SJSA1 (cell line): ENCODE measurements at regions not wholly inside any gene's neighbourhood (a gene's known extent, or its start where the extent isn't known, plus 50 kb on each side); places are given as distances from the start of the nearest gene placed in this dataset.

Experiments
- DNase-seq, 2 experiments: peaks; one replicate each; pipeline ENCODE4 v3.0.0-alpha.2; 2015 to 2020; ENCODE audit warnings: low spot score in 2 of 2, low read depth in 1 of 2
- H3K27ac ChIP-seq: fragments of 250-450 bp; sonication (Bioruptor Pico); 2 replicates; pipeline ENCODE4 v1.5.1; 2020; ENCODE audit warnings: mild to moderate bottlenecking, moderate library complexity
- H3K27me3 ChIP-seq: fragments of 250-450 bp; sonication (Bioruptor Pico); replicated peaks from 2 replicates; pipeline ENCODE4 v1.5.1; 2020; ENCODE audit warnings: mild to moderate bottlenecking, moderate library complexity
- H3K36me3 ChIP-seq: fragments of 250-450 bp; sonication (Bioruptor Pico); 2 replicates; pipeline ENCODE4 v1.5.1; 2020; ENCODE audit warnings: mild to moderate bottlenecking
- H3K4me1 ChIP-seq: fragments of 250-450 bp; sonication (Bioruptor Pico); replicated peaks from 2 replicates; pipeline ENCODE4 v1.6.1; 2021; ENCODE audit warnings: mild to moderate bottlenecking
- H3K4me3 ChIP-seq: fragments of 250-450 bp; sonication (Bioruptor Pico); 2 replicates; pipeline ENCODE4 v1.5.1; 2020; ENCODE audit warnings: mild to moderate bottlenecking
- H3K9me3 ChIP-seq: fragments of 250-450 bp; sonication (Bioruptor Pico); replicated peaks from 2 replicates; pipeline ENCODE4 v1.5.1; 2020; ENCODE audit warnings: mild to moderate bottlenecking

- no peaks in the 10 kb centered on the region for H3K36me3 ChIP-seq
- no peaks in the 10 kb centered on the region for H3K27me3 ChIP-seq
- DNase-seq: peak in 1 of 2 experiments; percentile 23
- no peak overlapping the region for H3K27ac ChIP-seq
- no peak overlapping the region for H3K4me3 ChIP-seq
- no peaks in the 10 kb centered on the region for H3K9me3 ChIP-seq
- H3K4me1 ChIP-seq: 0 out of 2 replicates have a peak, but pooled peaks cover 4% of the 10 kb centered on the region
Observed at GRCh38 chr15:98025237-98025636, 64.7 kb downstream of the ARRDC4 start.

- no peaks in the 10 kb centered on the region for H3K27me3 ChIP-seq
- H3K4me3 ChIP-seq: no peak overlapping the region
- H3K36me3 ChIP-seq: no peaks in the 10 kb centered on the region
- H3K4me1 ChIP-seq: no peaks in the 10 kb centered on the region
- H3K9me3 ChIP-seq: no peaks in the 10 kb centered on the region
- no peak overlapping the region for H3K27ac ChIP-seq
- no peak for DNase-seq
Observed at GRCh38 chr15:98034731-98035130, 74.2 kb downstream of the ARRDC4 start.

DNA sequence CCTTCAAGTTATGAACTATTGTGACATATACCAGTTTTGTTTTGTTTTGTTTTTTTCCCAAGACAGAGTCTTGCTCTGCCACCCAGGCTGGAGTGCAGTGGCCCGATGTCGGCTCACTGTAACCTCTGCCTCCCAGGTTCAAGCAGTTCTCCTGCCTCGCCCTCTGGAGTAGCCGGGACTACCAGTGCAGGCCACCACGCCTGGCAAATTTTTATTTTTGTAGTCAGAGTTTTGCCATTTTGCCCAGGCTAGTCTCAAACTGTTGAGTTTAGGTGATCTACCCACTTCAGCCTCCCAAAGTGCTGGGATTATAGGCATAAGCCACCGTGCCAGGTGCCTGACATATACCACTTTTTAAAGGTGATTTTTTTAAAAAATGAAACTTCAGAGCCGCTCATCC, 74.6 kb downstream of the ARRDC4 start:
- H3K9me3 ChIP-seq: no peaks in the 10 kb centered on the region
- no peaks in the 10 kb centered on the region for H3K36me3 ChIP-seq
- H3K4me3 ChIP-seq: no peak overlapping the region
- H3K27ac ChIP-seq: no peak overlapping the region
- no peak for DNase-seq
- H3K27me3 ChIP-seq: no peaks in the 10 kb centered on the region
- H3K4me1 ChIP-seq: no peaks in the 10 kb centered on the region

DNA sequence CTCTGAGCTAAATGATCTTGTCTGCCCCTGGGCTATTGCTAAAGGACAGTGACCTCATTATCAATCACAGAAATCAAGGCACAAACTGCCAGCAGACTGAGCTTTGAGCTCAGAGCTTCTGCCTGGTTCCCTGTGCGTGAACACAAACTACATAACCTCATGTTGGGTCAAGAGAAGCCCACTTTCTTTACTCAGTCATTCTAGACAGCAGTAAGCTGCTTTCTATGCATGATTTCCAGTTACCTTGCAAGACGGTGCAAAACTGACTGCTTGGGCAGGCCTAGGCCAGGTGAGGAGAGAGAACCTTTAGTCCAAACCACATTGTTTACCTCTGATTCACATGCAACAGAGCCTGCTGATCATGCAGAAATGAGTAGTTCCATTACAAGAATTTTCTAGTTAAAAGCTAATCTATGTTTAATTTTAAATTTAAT, 75.1 kb downstream of the ARRDC4 start:
- Histone ChIP-seq H3K36me3 (no peaks in the 10 kb centered on the region), H3K4me3 (no peak overlapping the region), H3K27me3 (no peaks in the 10 kb centered on the region), H3K9me3 (no peaks in the 10 kb centered on the region), H3K27ac (no peak overlapping the region), H3K4me1 (no peaks in the 10 kb centered on the region)
- DNase-seq: no peak

DNA sequence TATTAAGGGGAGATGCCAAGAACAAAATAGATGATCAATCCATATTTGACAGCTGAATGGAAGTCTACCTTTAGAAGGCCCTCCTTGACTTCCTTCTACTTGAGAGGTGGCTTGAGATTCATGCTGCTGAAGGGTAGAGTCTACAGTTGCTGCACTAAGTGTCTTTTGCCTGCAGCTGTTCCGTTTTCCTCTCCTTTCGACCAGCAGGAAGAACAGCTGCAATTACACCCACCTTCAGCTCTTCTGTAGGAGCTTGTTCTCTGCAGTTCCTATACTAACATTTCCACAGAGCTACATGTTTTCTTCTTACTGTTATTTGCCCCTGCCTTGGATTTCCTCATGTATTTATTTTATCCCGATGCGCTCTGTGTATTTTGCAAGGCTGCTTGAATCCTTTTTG, 79.1 kb downstream of the ARRDC4 start:
- Histone ChIP-seq H3K4me3 (no peak overlapping the region), H3K27me3 (no peaks in the 10 kb centered on the region), H3K9me3 (no peaks in the 10 kb centered on the region)

GRCh38 chr15:98040146-98040545, 79.6 kb downstream of the ARRDC4 start:
- Histone ChIP-seq H3K4me1 (no peaks in the 10 kb centered on the region), H3K36me3 (no peaks in the 10 kb centered on the region), H3K27me3 (no peaks in the 10 kb centered on the region), H3K9me3 (no peaks in the 10 kb centered on the region), H3K27ac (no peak overlapping the region), H3K4me3 (no peak overlapping the region)
- no peak for DNase-seq

More for the DNA sequence above, 79.1 kb downstream of the ARRDC4 start:
- no peaks in the 10 kb centered on the region for H3K4me1 ChIP-seq
- H3K36me3 ChIP-seq: no peaks in the 10 kb centered on the region
- DNase-seq: no peak
- H3K27ac ChIP-seq: no peak overlapping the region

- Histone ChIP-seq H3K4me1 (no peaks in the 10 kb centered on the region), H3K27me3 (no peaks in the 10 kb centered on the region), H3K27ac (no peak overlapping the region), H3K4me3 (no peak overlapping the region), H3K9me3 (no peaks in the 10 kb centered on the region), H3K36me3 (no peaks in the 10 kb centered on the region)
- DNase-seq: no peak
Observed at GRCh38 chr15:98043160-98044014, 82.9 kb downstream of the ARRDC4 start.

DNA sequence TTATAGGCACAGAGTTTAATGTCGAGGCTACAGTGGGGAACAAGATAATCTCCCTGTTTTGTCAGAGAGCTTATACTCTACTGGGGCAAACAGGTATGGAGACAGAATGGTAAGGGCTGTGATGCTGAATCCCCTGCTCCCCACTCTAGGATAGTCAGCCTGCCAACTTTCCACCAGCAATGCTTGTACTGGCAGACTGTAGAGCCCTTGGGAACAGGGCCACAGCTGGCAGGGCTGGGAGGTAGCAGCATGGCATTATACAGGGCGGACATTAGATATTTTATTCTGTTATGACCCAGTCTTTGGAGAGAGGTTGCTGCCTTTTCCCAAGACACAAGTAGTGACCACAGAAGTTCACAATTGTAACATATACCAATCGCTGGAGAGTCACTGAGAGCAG, 91.2 kb downstream of the ARRDC4 start:
- peaks cover 3% of the 10 kb centered on the region; the same call in 1 of the 2 replicates for H3K9me3 ChIP-seq
- H3K36me3 ChIP-seq: no peaks in the 10 kb centered on the region
- DNase-seq: no peak
- H3K4me3 ChIP-seq: no peak overlapping the region
- no peak overlapping the region for H3K27ac ChIP-seq
- no peaks in the 10 kb centered on the region for H3K27me3 ChIP-seq
- no peaks in the 10 kb centered on the region for H3K4me1 ChIP-seq

GRCh38 chr15:98057453-98057852, 97.0 kb downstream of the ARRDC4 start:
- Histone ChIP-seq H3K9me3 (no peaks in the 10 kb centered on the region; the same call in 1 of the 2 replicates), H3K4me1 (no peaks in the 10 kb centered on the region), H3K36me3 (no peaks in the 10 kb centered on the region), H3K27ac (no peak overlapping the region), H3K4me3 (no peak overlapping the region), H3K27me3 (no peaks in the 10 kb centered on the region)
- no peak for DNase-seq

DNA sequence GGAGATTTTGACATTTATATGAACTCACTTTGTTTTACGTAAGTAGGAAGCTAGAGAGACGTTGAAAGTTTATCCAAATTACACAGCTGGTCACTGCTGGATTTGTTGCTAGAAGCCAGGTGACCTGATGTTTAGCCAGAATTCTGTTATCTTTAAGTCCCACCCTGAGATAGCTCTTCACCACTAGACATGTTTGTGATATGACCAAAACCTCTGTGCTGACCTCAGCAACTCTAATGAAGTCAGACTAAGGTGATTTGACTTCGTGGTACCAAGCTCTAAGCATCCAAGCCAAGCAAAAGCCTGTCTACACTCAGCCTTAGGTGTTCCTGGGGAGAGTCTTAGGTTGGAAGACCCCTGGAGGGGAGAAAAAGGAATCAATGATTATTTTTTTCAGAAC, 102.4 kb downstream of the ARRDC4 start:
- Histone ChIP-seq H3K27ac (no peak overlapping the region), H3K4me3 (no peak overlapping the region), H3K27me3 (no peaks in the 10 kb centered on the region), H3K4me1 (peaks cover 20% of the 10 kb centered on the region), H3K36me3 (no peaks in the 10 kb centered on the region), H3K9me3 (no peaks in the 10 kb centered on the region; the same call in 1 of the 2 replicates)
- no peak for DNase-seq

GRCh38 chr15:98063315-98063714, 102.8 kb downstream of the ARRDC4 start:
- DNase-seq: no peak
- peaks cover 25% of the 10 kb centered on the region for H3K4me1 ChIP-seq
- H3K9me3 ChIP-seq: no peaks in the 10 kb centered on the region; the same call in 1 of the 2 replicates
- H3K36me3 ChIP-seq: no peaks in the 10 kb centered on the region
- no peak overlapping the region for H3K27ac ChIP-seq
- no peak overlapping the region for H3K4me3 ChIP-seq
- H3K27me3 ChIP-seq: no peaks in the 10 kb centered on the region

DNA sequence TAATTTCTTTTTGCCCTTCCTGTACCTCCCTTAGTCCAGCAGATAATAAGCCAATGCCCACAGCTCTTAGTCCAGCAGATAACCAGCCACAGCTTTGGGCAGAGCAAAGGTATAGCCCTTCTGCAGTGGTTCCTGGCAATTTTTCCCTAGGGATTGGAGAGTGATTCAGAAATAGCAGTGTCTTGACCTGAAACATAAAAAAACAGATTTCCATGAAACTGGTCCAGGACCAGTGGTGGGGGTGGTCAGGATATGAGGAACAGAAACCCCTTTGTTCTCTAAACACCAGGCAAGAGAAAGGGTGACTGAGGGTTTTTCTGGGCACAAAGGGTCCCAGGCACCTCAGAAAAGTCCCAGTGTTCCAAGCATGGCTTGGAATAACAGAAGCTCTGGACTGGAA, 103.4 kb downstream of the ARRDC4 start:
- no peak overlapping the region for H3K4me3 ChIP-seq
- H3K36me3 ChIP-seq: no peaks in the 10 kb centered on the region
- no peak for DNase-seq
- no peak overlapping the region for H3K27ac ChIP-seq
- H3K4me1 ChIP-seq: peaks cover 30% of the 10 kb centered on the region
- H3K9me3 ChIP-seq: no peaks in the 10 kb centered on the region; the same call in 1 of the 2 replicates
- no peaks in the 10 kb centered on the region for H3K27me3 ChIP-seq

GRCh38 chr15:98067339-98067738, 106.8 kb downstream of the ARRDC4 start:
- peak in 1 of 2 experiments; percentile 47 for DNase-seq
- Histone ChIP-seq H3K36me3 (no peaks in the 10 kb centered on the region), H3K4me1 (peaks cover 65% of the 10 kb centered on the region), H3K9me3 (no peaks in the 10 kb centered on the region), H3K27ac (peak overlapping the region; percentile 70), H3K27me3 (no peaks in the 10 kb centered on the region), H3K4me3 (no peak overlapping the region)

GRCh38 chr15:98069256-98069655, 108.8 kb downstream of the ARRDC4 start:
- H3K27me3 ChIP-seq: no peaks in the 10 kb centered on the region

More at GRCh38 chr15:98069256-98069655, 108.8 kb downstream of the ARRDC4 start:
- Histone ChIP-seq H3K9me3 (0 out of 2 replicates have a peak, but pooled peaks cover 2% of the 10 kb centered on the region), H3K4me1 (peaks cover 64% of the 10 kb centered on the region), H3K4me3 (no peak overlapping the region), H3K27ac (peak overlapping the region; percentile 70), H3K36me3 (no peaks in the 10 kb centered on the region)
- DNase-seq: peak in 1 of 2 experiments; percentile 22
